ENCODE measurements at regions not wholly inside any gene's neighbourhood (a gene's known extent, or its start where the extent isn't known, plus 50 kb on each side); places are given as distances from the start of the nearest gene placed in this dataset.

- TF ChIP-seq CTCF (IDR thresholded peaks at IDR 0.05; ENCODE audit: low read length, missing control alignments), result no peak
- peak; percentile 47 for DNase-seq (ENCODE audit: low read depth)
- H3K4me3 ChIP-seq (replicated peaks; ENCODE audit: low read depth, low read length), result no peak overlapping the region
These were observed 297.4 kb downstream of the ENC1 start for GRCh38 chr5:74342948-74343682.

GRCh38 chr5:74342182-74342581 is 298.3 kb downstream of the ENC1 start:
- no peak for DNase-seq (ENCODE audit: low read depth)

GRCh38 chr5:74341221-74341620 is 299.3 kb downstream of the ENC1 start:
- no peak for DNase-seq (ENCODE audit: low read depth)
- H3K4me3 ChIP-seq (replicated peaks; ENCODE audit: low read depth, low read length), result no peak overlapping the region
- no peak for TF ChIP-seq CTCF (IDR thresholded peaks at IDR 0.05; ENCODE audit: low read length, missing control alignments)

More at GRCh38 chr5:74342182-74342581, 298.3 kb downstream of the ENC1 start:
- TF ChIP-seq CTCF (IDR thresholded peaks at IDR 0.05; ENCODE audit: low read length, missing control alignments), result no peak
- H3K4me3 ChIP-seq (replicated peaks; ENCODE audit: low read depth, low read length), result no peak overlapping the region

- no peak overlapping the region for H3K4me3 ChIP-seq (replicated peaks; ENCODE audit: low read depth, low read length)
- TF ChIP-seq CTCF (IDR thresholded peaks at IDR 0.05; ENCODE audit: low read length, missing control alignments), result no peak
- DNase-seq (ENCODE audit: low read depth), result no peak
These were observed 300.1 kb downstream of the ENC1 start for GRCh38 chr5:74340476-74340875.

GRCh38 chr5:74337984-74338310 is 302.6 kb downstream of the ENC1 start:
- no peak for TF ChIP-seq CTCF (IDR thresholded peaks at IDR 0.05; ENCODE audit: low read length, missing control alignments)
- H3K4me3 ChIP-seq (replicated peaks; ENCODE audit: low read depth, low read length), result no peak overlapping the region
- DNase-seq (ENCODE audit: low read depth), result no peak

- no peak for TF ChIP-seq CTCF (IDR thresholded peaks at IDR 0.05; ENCODE audit: low read length, missing control alignments)
- no peak for DNase-seq (ENCODE audit: low read depth)
- H3K4me3 ChIP-seq (replicated peaks; ENCODE audit: low read depth, low read length), result no peak overlapping the region
These were observed 303.1 kb downstream of the ENC1 start for GRCh38 chr5:74337254-74337983.
